Retinal pigment epithelial cell (primary cell): ENCODE measurements at regions not wholly inside any gene's neighbourhood (a gene's known extent, or its start where the extent isn't known, plus 50 kb on each side); places are given as distances from the start of the nearest gene placed in this dataset.

Experiments used
- DNase-seq: peaks from one replicate; pipeline ENCODE4 v3.0.0-alpha.2; 2010; ENCODE audit warnings: low read depth
- H3K4me3 ChIP-seq: 2 replicates; pipeline ENCODE4 v1.5.1; 2011; ENCODE audit warnings: mild to moderate bottlenecking, low read length, control low read depth, moderate library complexity
- CTCF ChIP-seq: conservative IDR thresholded peaks from 2 replicates; pipeline ENCODE4 v1.5.1; 2011; ENCODE audit warnings: low read depth, low read length, control low read depth, inconsistent platforms

DNA sequence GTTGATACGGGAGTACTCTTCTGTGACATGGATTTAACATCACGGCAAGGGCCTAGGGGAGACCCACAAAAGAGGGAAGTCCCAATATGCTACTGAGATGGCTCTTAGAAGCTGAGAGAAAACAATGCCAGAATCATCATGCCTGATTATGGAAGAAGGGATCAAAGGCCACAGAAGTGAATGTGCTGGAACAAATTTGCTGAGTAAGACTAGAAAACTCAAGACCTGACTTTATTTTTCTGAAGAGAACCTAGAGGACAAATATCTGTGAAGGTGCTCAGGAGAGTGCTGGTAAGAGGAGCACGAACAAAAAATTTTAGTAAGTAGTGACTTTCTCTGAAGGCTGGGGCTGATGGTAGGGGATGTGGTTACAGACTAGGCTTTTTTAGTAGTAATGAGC is 277.0 kb downstream of the ZEB1 start:
- H3K4me3 ChIP-seq, result no peak overlapping the region
- TF ChIP-seq CTCF, result no peak
- no peak for DNase-seq

DNA sequence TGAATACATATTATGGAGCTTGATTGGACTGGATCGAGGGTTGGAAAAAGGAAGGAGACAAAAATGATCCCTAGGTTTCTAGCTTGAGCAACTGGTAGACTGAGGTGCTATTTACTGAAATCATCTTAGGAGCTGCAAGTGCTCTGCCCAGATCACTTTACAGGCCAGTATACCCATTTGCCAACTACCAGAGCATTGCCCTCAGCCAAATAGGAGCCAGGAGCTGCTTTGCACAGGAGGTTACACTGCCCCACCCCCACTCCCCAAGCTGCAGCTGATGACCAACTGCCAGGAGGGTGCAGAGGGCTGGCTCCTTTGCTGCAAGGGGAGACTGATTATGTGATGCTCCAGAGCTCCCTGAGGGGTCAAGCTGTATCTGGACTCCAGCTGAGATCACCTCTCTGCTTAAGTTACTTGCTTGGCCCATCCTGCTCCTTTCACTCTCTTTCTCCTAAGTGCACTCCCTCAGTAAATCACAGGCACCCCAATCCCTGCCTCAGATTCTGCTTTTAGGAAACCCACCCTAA is 275.4 kb downstream of the ZEB1 start:
- no peak for DNase-seq
- no peak for TF ChIP-seq CTCF
- H3K4me3 ChIP-seq, result no peak overlapping the region

GRCh38 chr10:31593124-31593523 is 274.1 kb downstream of the ZEB1 start:
- TF ChIP-seq CTCF, result no peak
- no peak overlapping the region for H3K4me3 ChIP-seq
- DNase-seq, result no peak

DNA sequence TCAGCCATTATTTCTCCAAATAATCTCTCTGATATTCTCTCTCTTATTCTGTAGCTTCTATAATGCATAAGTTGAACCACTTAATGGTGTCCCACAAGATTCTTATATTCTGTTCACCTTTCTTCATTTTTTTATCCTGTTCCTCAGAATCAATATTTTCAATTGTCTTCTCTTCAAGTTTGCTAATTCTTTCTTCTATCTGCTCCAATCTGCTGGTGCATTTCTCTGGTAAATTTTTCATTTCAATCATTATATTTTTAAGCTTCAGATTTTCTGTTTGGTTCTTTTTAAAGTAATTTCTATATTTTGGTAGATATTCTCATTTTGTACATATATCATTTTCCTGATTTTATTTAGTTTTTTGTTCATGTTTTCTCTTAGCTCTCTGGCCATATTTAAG is 272.6 kb downstream of the ZEB1 start:
- no peak for TF ChIP-seq CTCF
- H3K4me3 ChIP-seq, result no peak overlapping the region
- DNase-seq, result no peak

- no peak overlapping the region for H3K4me3 ChIP-seq
- TF ChIP-seq CTCF, result no peak
- no peak for DNase-seq
Measured at GRCh38 chr10:31590023-31590800, 271.2 kb downstream of the ZEB1 start.

DNA sequence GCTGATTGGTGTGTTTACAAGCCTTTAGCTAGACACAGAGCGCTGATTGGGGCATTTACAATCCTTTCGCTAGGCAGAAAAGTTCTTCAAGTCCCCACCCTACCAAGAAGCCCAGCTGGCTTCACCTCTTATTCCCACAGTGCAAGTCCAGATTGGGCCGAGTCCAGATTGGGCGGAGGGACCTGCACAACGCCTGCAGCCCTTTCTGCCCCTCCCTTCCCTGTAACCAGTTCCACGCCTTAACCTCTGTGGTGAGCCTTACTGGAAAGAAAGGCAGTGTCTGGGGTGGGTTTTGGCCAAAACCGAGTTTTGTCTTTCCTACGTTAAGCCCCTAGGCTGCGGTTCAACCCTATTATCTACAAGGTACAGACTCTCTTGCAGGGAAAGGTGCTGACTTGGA is 268.7 kb downstream of the ZEB1 start:
- no peak for DNase-seq

More for the DNA sequence above, 268.7 kb downstream of the ZEB1 start:
- H3K4me3 ChIP-seq, result no peak overlapping the region
- TF ChIP-seq CTCF, result no peak
